GM23338 (cell line): ENCODE measurements at regions not wholly inside any gene's neighbourhood (a gene's known extent, or its start where the extent isn't known, plus 50 kb on each side); places are given as distances from the start of the nearest gene placed in this dataset.

Source experiments
- ATAC-seq: fragments of 200-7000 bp; cut with Tn5 transposase; 3 replicates; pipeline ENCODE4 v1.9.1; 2020
- DNase-seq: peaks from one replicate; pipeline ENCODE4 v3.0.0-alpha.2; 2015; ENCODE audit warnings: low spot score
- H2AFZ ChIP-seq: fragments of 200-600 bp; sonication (generic); 2 replicates; pipeline ENCODE4 v1.8.0; 2016; ENCODE audit warnings: antibody characterized with exemption, mild to moderate bottlenecking, moderate library complexity
- H3F3A ChIP-seq: fragments of 200-600 bp; sonication (generic); replicated peaks from 2 replicates; pipeline ENCODE4 v1.8.0; 2017; ENCODE audit warnings: antibody characterized with exemption, mixed run types, low read depth
- H3K27ac ChIP-seq: fragments of 200-600 bp; sonication (generic); 2 replicates; pipeline ENCODE4 v1.6.1; 2016; ENCODE audit warnings: low read depth
- H3K27me3 ChIP-seq: fragments of 200-600 bp; sonication (generic); 2 replicates; pipeline ENCODE4 v1.8.0; 2016; ENCODE audit warnings: mild to moderate bottlenecking, mixed run types, moderate library complexity; ENCODE audit not compliant: insufficient read depth
- H3K36me3 ChIP-seq: fragments of 200-600 bp; sonication (generic); 2 replicates; pipeline ENCODE4 v1.8.0; 2016; ENCODE audit warnings: mild to moderate bottlenecking; ENCODE audit not compliant: insufficient read depth
- H3K4me1 ChIP-seq: fragments of 200-600 bp; sonication (generic); 2 replicates; pipeline ENCODE4 v1.8.0; 2016; ENCODE audit warnings: mild to moderate bottlenecking, moderate library complexity; ENCODE audit not compliant: insufficient read depth
- H3K4me2 ChIP-seq: fragments of 200-600 bp; sonication (generic); 2 replicates; pipeline ENCODE4 v1.7.1; 2017; ENCODE audit warnings: mixed run types
- H3K4me3 ChIP-seq: fragments of 200-600 bp; sonication (generic); 2 replicates; pipeline ENCODE4 v1.6.1; 2016; ENCODE audit warnings: mixed run types
- H3K79me2 ChIP-seq: fragments of 200-600 bp; sonication (generic); replicated peaks from 2 replicates; pipeline ENCODE4 v1.8.0; 2017; ENCODE audit warnings: mild to moderate bottlenecking; ENCODE audit not compliant: insufficient read depth
- H3K9me2 ChIP-seq: fragments of 200-600 bp; sonication (generic); 2 replicates; pipeline ENCODE4 v1.8.0; 2017; ENCODE audit not compliant: insufficient read depth
- H4K20me1 ChIP-seq: fragments of 200-600 bp; sonication (generic); replicated peaks from 2 replicates; pipeline ENCODE4 v1.8.0; 2017; ENCODE audit warnings: mild to moderate bottlenecking; ENCODE audit not compliant: insufficient read depth
- H3K27ac Mint-ChIP-seq: 2 replicates; pipeline ENCODE4 v1.8.0; 2020; ENCODE audit warnings: inconsistent platforms, mild to moderate bottlenecking, moderate library complexity, mixed read lengths
- H3K27me3 Mint-ChIP-seq: 3 replicates; pipeline ENCODE4 v1.8.0; 2022; ENCODE audit warnings: low read depth, mild to moderate bottlenecking, moderate library complexity, mixed read lengths, inconsistent platforms; ENCODE audit not compliant: insufficient read depth, poor library complexity
- H3K36me3 Mint-ChIP-seq: 3 replicates; pipeline ENCODE4 v1.8.0; 2021; ENCODE audit warnings: low read depth, mild to moderate bottlenecking, inconsistent platforms, moderate library complexity, mixed read lengths
- H3K4me1 Mint-ChIP-seq: 3 replicates; pipeline ENCODE4 v1.8.0; 2020; ENCODE audit warnings: mild to moderate bottlenecking, inconsistent platforms, mixed read lengths
- H3K4me3 Mint-ChIP-seq: 3 replicates; pipeline ENCODE4 v1.8.0; 2021; ENCODE audit warnings: moderate library complexity, mild to moderate bottlenecking, inconsistent platforms, mixed read lengths
- H3K9me3 Mint-ChIP-seq: 3 replicates; pipeline ENCODE4 v1.8.0; 2020; ENCODE audit warnings: moderate library complexity, mild to moderate bottlenecking, inconsistent platforms, mixed read lengths
- CREB1 ChIP-seq: fragments of 250-450 bp; sonication (Bioruptor Pico); IDR thresholded peaks from 2 replicates; pipeline ENCODE4 v1.5.0; 2020; ENCODE audit warnings: low read depth, mild to moderate bottlenecking, moderate library complexity
- CTCF ChIP-seq, 2 experiments: fragments of 200-600 bp in 1 of 2; sonication (generic) in 1 of 2; conservative IDR thresholded peaks; 2 replicates each; pipeline versions ENCODE4 v1.5.1 to v1.6.1; 2016 to 2017; ENCODE audit warnings: antibody characterized with exemption in 2 of 2, low read depth in 2 of 2, mild to moderate bottlenecking in 2 of 2, moderate library complexity in 1 of 2
- EZH2 ChIP-seq: fragments of 200-600 bp; sonication (generic); IDR thresholded peaks from one replicate; pipeline ENCODE4 v1.8.0; 2017; ENCODE audit warnings: antibody characterized with exemption, mild to moderate bottlenecking, low read depth; ENCODE audit not compliant: unreplicated experiment
- EZH2phosphoT487 ChIP-seq: fragments of 200-600 bp; sonication (generic); IDR thresholded peaks from one replicate; pipeline ENCODE4 v1.8.1; 2018; ENCODE audit warnings: antibody characterized with exemption; ENCODE audit not compliant: unreplicated experiment
- JUNB ChIP-seq: IDR thresholded peaks from one replicate; pipeline ENCODE4 v1.6.1; 2016; ENCODE audit warnings: antibody characterized with exemption; ENCODE audit not compliant: unreplicated experiment
- NANOG ChIP-seq: IDR thresholded peaks from 2 replicates; pipeline ENCODE4 v1.6.1; 2016; ENCODE audit warnings: antibody characterized with exemption, borderline replicate concordance
- POLR2AphosphoS5 ChIP-seq: IDR thresholded peaks from 2 replicates; pipeline ENCODE4 v1.6.1; 2016; ENCODE audit warnings: antibody characterized with exemption, low read depth
- REST ChIP-seq: IDR thresholded peaks from one replicate; pipeline ENCODE4 v1.6.1; 2018; ENCODE audit warnings: antibody characterized with exemption; ENCODE audit not compliant: unreplicated experiment
- STAT1 ChIP-seq: IDR thresholded peaks from one replicate; pipeline ENCODE4 v1.6.1; 2016; ENCODE audit warnings: antibody characterized with exemption; ENCODE audit not compliant: unreplicated experiment
- ZNF114 ChIP-seq: fragments of 250-450 bp; sonication (Bioruptor Pico); IDR thresholded peaks from 2 replicates; pipeline ENCODE4 v1.5.0; 2020; ENCODE audit warnings: mild to moderate bottlenecking, moderate library complexity
- ZNF331 ChIP-seq: fragments of 250-450 bp; sonication (Bioruptor Pico); IDR thresholded peaks from 2 replicates; pipeline ENCODE4 v1.5.0; 2020; ENCODE audit warnings: low read depth, mild to moderate bottlenecking, moderate library complexity
- ZNF462 ChIP-seq: fragments of 250-450 bp; sonication (Bioruptor Pico); IDR thresholded peaks from 2 replicates; pipeline ENCODE4 v1.5.0; 2020; ENCODE audit warnings: mild to moderate bottlenecking, moderate library complexity

GRCh38 chr2:198994678-198995077 lies 463.1 kb downstream of the SATB2 start (continued):
- TF ChIP-seq ZNF462 (CRISPR knock-in tag) (no peak), ZNF114 (CRISPR knock-in tag) (no peak), POLR2AphosphoS5 (no peak), CREB1 (no peak), STAT1 (no peak), JUNB (no peak)

- Mint-ChIP-seq H3K36me3 (peaks cover 18% of the 10 kb centered on the region), H3K27me3 (peaks cover 2% of the 10 kb centered on the region), H3K27ac (no peak overlapping the region), H3K4me1 (no peaks in the 10 kb centered on the region), H3K4me3 (no peak overlapping the region), H3K9me3 (peaks cover 23% of the 10 kb centered on the region)
- no peaks in the 10 kb centered on the region for H3K4me1 ChIP-seq
- ATAC-seq (no peak), DNase-seq (no peak)
- H4K20me1 ChIP-seq = no peaks in the 10 kb centered on the region
- H3K79me2 ChIP-seq = no peaks in the 10 kb centered on the region
- H3K36me3 ChIP-seq = no peaks in the 10 kb centered on the region
- no peaks in the 10 kb centered on the region for H3K9me2 ChIP-seq
- H3K4me3 ChIP-seq = no peak overlapping the region
- no peak overlapping the region for H3K4me2 ChIP-seq
- H2AFZ ChIP-seq = no peak overlapping the region
- H3F3A ChIP-seq = no peaks in the 10 kb centered on the region
- no peak overlapping the region for H3K27ac ChIP-seq
- H3K27me3 ChIP-seq = no peaks in the 10 kb centered on the region
- no peak for TF ChIP-seq ZNF331 (CRISPR knock-in tag)
- TF ChIP-seq REST = no peak
- no peak for TF ChIP-seq EZH2
- TF ChIP-seq CTCF (conservative IDR thresholded peaks at IDR 0.05; ENCODE audit: low read depth in 2 of 2) = no peak
- TF ChIP-seq POLR2AphosphoS5 = no peak
- TF ChIP-seq EZH2phosphoT487 = no peak
- TF ChIP-seq STAT1 = no peak
- TF ChIP-seq NANOG = no peak
- no peak for TF ChIP-seq CREB1
- TF ChIP-seq ZNF114 (CRISPR knock-in tag) = no peak
- no peak for TF ChIP-seq JUNB
Observed at GRCh38 chr2:198991431-198991830, 466.3 kb downstream of the SATB2 start.
